H1 (cell line): ENCODE measurements at regions not wholly inside any gene's neighbourhood (a gene's known extent, or its start where the extent isn't known, plus 50 kb on each side); places are given as distances from the start of the nearest gene placed in this dataset.

ENCODE experiments used
- CTCF ChIA-PET: fragments of 300-600 bp; sonication (Branson Sonifier 250); formaldehyde crosslinking; loops from one replicate; lab custom pipeline; 2021; ENCODE audit not compliant: partially characterized antibody; lab: Charles Lee
- POLR2A ChIA-PET: fragments of 300-600 bp; sonication (Branson Sonifier 250); formaldehyde crosslinking; loops from one replicate; lab custom pipeline; 2021; ENCODE audit warnings: inconsistent platforms; ENCODE audit not compliant: partially characterized antibody; lab: Charles Lee
- DNase-seq, 2 experiments: peaks; one replicate each; pipeline versions ENCODE4 v3.0.0 to v3.0.0-alpha.2; 2010 to 2022; ENCODE audit warnings: low spot score in 2 of 2, low read depth in 1 of 2, mixed read lengths in 1 of 2
- FAIRE-seq: peaks from 2 replicates; lab custom pipeline; 2011; peaks lifted over from hg19 to GRCh38; lab: Jason Lieb, UNC
- H2AFZ ChIP-seq: 2 replicates; pipeline ENCODE4 v1.8.1; 2012; ENCODE audit warnings: low read length, inconsistent platforms
- H2AK5ac ChIP-seq: 2 replicates; pipeline ENCODE4 v1.6.1; 2013; ENCODE audit warnings: low read depth, low read length
- H2BK120ac ChIP-seq: replicated peaks from 2 replicates; pipeline ENCODE3; 2013; ENCODE audit warnings: low read depth, low read length, inconsistent platforms
- H2BK12ac ChIP-seq: 2 replicates; pipeline ENCODE4 v1.6.1; 2013; ENCODE audit warnings: low read depth, low read length
- H2BK15ac ChIP-seq: 2 replicates; pipeline ENCODE4 v1.6.1; 2013; ENCODE audit warnings: low read length
- H2BK20ac ChIP-seq: 2 replicates; pipeline ENCODE4 v1.6.1; 2013; ENCODE audit warnings: low read length
- H2BK5ac ChIP-seq: 2 replicates; pipeline ENCODE4 v1.6.1; 2013; ENCODE audit warnings: low read depth, low read length
- H3K14ac ChIP-seq: 2 replicates; pipeline ENCODE4 v1.6.1; 2013; ENCODE audit warnings: inconsistent platforms; ENCODE audit not compliant: insufficient read length
- H3K18ac ChIP-seq: 2 replicates; pipeline ENCODE4 v1.6.1; 2013; ENCODE audit warnings: low read length; ENCODE audit errors: extremely low read depth
- H3K23ac ChIP-seq: 2 replicates; pipeline ENCODE4 v1.6.1; 2013; ENCODE audit warnings: inconsistent platforms; ENCODE audit not compliant: insufficient read length
- H3K23me2 ChIP-seq: 2 replicates; pipeline ENCODE4 v1.6.1; 2013; ENCODE audit warnings: low read depth, low read length
- H3K27ac ChIP-seq: 2 replicates; pipeline ENCODE4 v1.6.1; 2011; ENCODE audit warnings: low read depth, low read length, inconsistent platforms
- H3K27me3 ChIP-seq, 4 experiments: replicated peaks in 1 of 4; 1 replicate in 1 of 4; 2 replicates in 3 of 4; pipeline versions ENCODE4 v1.6.1 to v1.8.1; 2011 to 2013; ENCODE audit warnings: low read length in 3 of 4, mild to moderate bottlenecking in 3 of 4, inconsistent platforms in 2 of 4, mixed read lengths in 2 of 4, moderate library complexity in 1 of 4; ENCODE audit not compliant: control insufficient read depth in 3 of 4, insufficient read depth in 3 of 4; ENCODE audit errors: extremely low read depth in 1 of 4
- H3K36me3 ChIP-seq, 4 experiments: 2 replicates each; pipeline versions ENCODE4 v1.6.1 to v1.8.1; 2011 to 2013; ENCODE audit warnings: mild to moderate bottlenecking in 4 of 4, low read length in 3 of 4, moderate library complexity in 2 of 4, control low read depth in 1 of 4, inconsistent platforms in 1 of 4; ENCODE audit not compliant: insufficient read depth in 4 of 4, control insufficient read depth in 2 of 4
- H3K4ac ChIP-seq: replicated peaks from 2 replicates; pipeline ENCODE3; 2013; ENCODE audit warnings: low read length, low read depth, mixed read lengths, inconsistent platforms; ENCODE audit not compliant: insufficient read length
- H3K4me1 ChIP-seq, 4 experiments: replicated peaks in 1 of 4; 1 replicate in 1 of 4; 2 replicates in 3 of 4; pipeline versions ENCODE4 v1.6.1 to v1.8.1; 2011 to 2013; ENCODE audit warnings: low read length in 3 of 4, inconsistent platforms in 2 of 4, mixed read lengths in 1 of 4; ENCODE audit not compliant: insufficient read depth in 4 of 4, control insufficient read depth in 3 of 4
- H3K4me2 ChIP-seq, 2 experiments: 2 replicates each; pipeline versions ENCODE4 v1.6.1 to v1.8.1; 2011 to 2013; ENCODE audit warnings: low read depth in 2 of 2, low read length in 2 of 2, control low read depth in 1 of 2, inconsistent platforms in 1 of 2, mild to moderate bottlenecking in 1 of 2; ENCODE audit not compliant: insufficient read depth in 1 of 2
- H3K4me3 ChIP-seq, 4 experiments: fragments of 200-600, 300-600 bp in 1 of 4; sonication (generic), shearing (Covaris generic), sonication (Bioruptor Twin) in 1 of 4; 2 replicates each; pipeline versions ENCODE4 v1.5.1 to v1.8.1; 2011 to 2016; ENCODE audit warnings: low read length in 4 of 4, low read depth in 3 of 4, control low read depth in 2 of 4, inconsistent platforms in 2 of 4, mild to moderate bottlenecking in 2 of 4, mixed read lengths in 1 of 4, moderate library complexity in 1 of 4; ENCODE audit not compliant: insufficient read depth in 2 of 4; ENCODE audit errors: extremely low read depth in 1 of 4
- H3K56ac ChIP-seq: replicated peaks from 2 replicates; pipeline ENCODE3; 2013; ENCODE audit warnings: low read depth, mild to moderate bottlenecking, mixed read lengths, low read length, inconsistent platforms; ENCODE audit not compliant: insufficient read length
- H3K79me1 ChIP-seq: 2 replicates; pipeline ENCODE4 v1.6.1; 2013; ENCODE audit warnings: low read depth, low read length, control low read depth
- H3K79me2 ChIP-seq, 2 experiments: 2 replicates each; pipeline versions ENCODE4 v1.6.1 to v1.8.1; 2012 to 2013; ENCODE audit warnings: low read length in 2 of 2, mild to moderate bottlenecking in 2 of 2, inconsistent platforms in 1 of 2; ENCODE audit not compliant: insufficient read depth in 2 of 2, control insufficient read depth in 1 of 2
- H3K9ac ChIP-seq, 4 experiments: replicated peaks in 1 of 4; 1 replicate in 1 of 4; 2 replicates in 3 of 4; pipeline versions ENCODE4 v1.6.1 to v1.8.1; 2011 to 2013; ENCODE audit warnings: low read depth in 3 of 4, low read length in 3 of 4, control low read depth in 2 of 4, mild to moderate bottlenecking in 2 of 4, moderate library complexity in 2 of 4, inconsistent platforms in 1 of 4; ENCODE audit errors: extremely low read depth in 1 of 4
- H3K9me3 ChIP-seq, 2 experiments: 2 replicates each; pipeline versions ENCODE4 v1.6.1 to v1.8.1; 2012 to 2013; ENCODE audit warnings: mild to moderate bottlenecking in 2 of 2, moderate library complexity in 2 of 2, control low read depth in 1 of 2, inconsistent platforms in 1 of 2, low read depth in 1 of 2, low read length in 1 of 2, mixed read lengths in 1 of 2; ENCODE audit not compliant: insufficient read depth in 2 of 2
- H4K20me1 ChIP-seq, 2 experiments: replicated peaks in 1 of 2; 2 replicates each; pipeline versions ENCODE3 to v1.8.1; 2011 to 2013; ENCODE audit warnings: inconsistent platforms in 2 of 2, low read length in 2 of 2, mild to moderate bottlenecking in 1 of 2; ENCODE audit not compliant: insufficient read depth in 2 of 2, control insufficient read depth in 1 of 2
- H4K5ac ChIP-seq: 2 replicates; pipeline ENCODE4 v1.6.1; 2013; ENCODE audit warnings: low read length, low read depth, mixed read lengths, inconsistent platforms; ENCODE audit not compliant: insufficient read length
- H4K8ac ChIP-seq: 2 replicates; pipeline ENCODE4 v1.8.0; 2013; ENCODE audit warnings: mild to moderate bottlenecking, moderate library complexity, low read length, inconsistent platforms; ENCODE audit not compliant: insufficient read depth; ENCODE audit errors: extremely low read depth
- H4K91ac ChIP-seq: replicated peaks from 2 replicates; pipeline ENCODE3; 2013; ENCODE audit warnings: low read length, mixed read lengths, inconsistent platforms; ENCODE audit not compliant: insufficient read length
- CBX8 ChIP-seq: fragments of 300-800, 300-1000 bp; sonication (generic); IDR thresholded peaks from 2 replicates; pipeline ENCODE4 v1.7.1; 2016; ENCODE audit warnings: low read depth, low read length, borderline replicate concordance
- CEBPB ChIP-seq: IDR thresholded peaks from 2 replicates; pipeline ENCODE4 v1.6.1; 2012; ENCODE audit warnings: low read depth, low read length
- GABPA ChIP-seq: IDR thresholded peaks from 2 replicates; pipeline ENCODE4 v1.6.1; 2011; ENCODE audit warnings: mild to moderate bottlenecking, low read length, moderate library complexity, borderline replicate concordance; ENCODE audit not compliant: insufficient read depth
- GTF2F1 ChIP-seq: IDR thresholded peaks from 2 replicates; pipeline ENCODE4 v1.6.1; 2012; ENCODE audit warnings: low read depth, low read length, improper control_type of control experiment, borderline replicate concordance
- KDM1A ChIP-seq: fragments of 200-600, 300-600 bp; sonication (generic); IDR thresholded peaks from 2 replicates; pipeline ENCODE4 v1.7.1; 2016; ENCODE audit warnings: mild to moderate bottlenecking, low read length, borderline replicate concordance
- KDM5A ChIP-seq: fragments of 200-600 bp; IDR thresholded peaks from 2 replicates; pipeline ENCODE4 v1.7.1; 2012; ENCODE audit warnings: mild to moderate bottlenecking, low read length, inconsistent platforms, mixed read lengths
- POU5F1 ChIP-seq: IDR thresholded peaks from 2 replicates; pipeline ENCODE4 v1.6.1; 2011; ENCODE audit warnings: low read depth, mild to moderate bottlenecking, low read length, moderate library complexity
- RBBP5 ChIP-seq: IDR thresholded peaks from 2 replicates; pipeline ENCODE4 v1.7.1; 2012; ENCODE audit warnings: low read depth, mild to moderate bottlenecking, inconsistent platforms, low read length, moderate library complexity, borderline replicate concordance
- TAF1 ChIP-seq: IDR thresholded peaks from 2 replicates; pipeline ENCODE4 v1.6.1; 2011; ENCODE audit warnings: mild to moderate bottlenecking, low read depth, low read length
- TAF7 ChIP-seq: optimal IDR thresholded peaks from 2 replicates; pipeline ENCODE3; 2011; ENCODE audit warnings: low read depth, mild to moderate bottlenecking, inconsistent platforms, low read length, moderate library complexity, borderline replicate concordance
- TBP ChIP-seq: IDR thresholded peaks from 2 replicates; pipeline ENCODE4 v1.6.1; 2011; ENCODE audit warnings: low read depth, low read length, improper control_type of control experiment
- WGBS, 2 experiments: shearing (Covaris generic) in 1 of 2; methylation state at CpG; one replicate each; pipeline versions ENCODE4 v1.1.6 to v1.1.7; 2013 to 2015; ENCODE audit warnings: low lambda C conversion rate in 2 of 2, mixed read lengths in 2 of 2, inconsistent platforms in 1 of 2, low coverage in 1 of 2, missing lambda C conversion rate in 1 of 2; ENCODE audit not compliant: insufficient replicate concordance in 2 of 2, insufficient coverage in 1 of 2, insufficient read length in 1 of 2; ENCODE audit errors: extremely low coverage in 1 of 2, missing lambda C conversion rate in 1 of 2; 5-methylcytosine and 5-hydroxymethylcytosine counted together
- TF ChIP-seq, protein P1 (sequence below): IDR thresholded peaks from 2 replicates; pipeline ENCODE4 v1.6.1; 2011; ENCODE audit warnings: low read depth, mild to moderate bottlenecking, low read length; ENCODE audit not compliant: insufficient read depth
- TF ChIP-seq, protein P2 (sequence below): IDR thresholded peaks from 2 replicates; pipeline ENCODE4 v1.6.1; 2012; ENCODE audit warnings: inconsistent platforms
- TF ChIP-seq, protein P3 (sequence below): IDR thresholded peaks from 2 replicates; pipeline ENCODE4 v1.6.1; 2012; ENCODE audit warnings: inconsistent platforms

DNA sequence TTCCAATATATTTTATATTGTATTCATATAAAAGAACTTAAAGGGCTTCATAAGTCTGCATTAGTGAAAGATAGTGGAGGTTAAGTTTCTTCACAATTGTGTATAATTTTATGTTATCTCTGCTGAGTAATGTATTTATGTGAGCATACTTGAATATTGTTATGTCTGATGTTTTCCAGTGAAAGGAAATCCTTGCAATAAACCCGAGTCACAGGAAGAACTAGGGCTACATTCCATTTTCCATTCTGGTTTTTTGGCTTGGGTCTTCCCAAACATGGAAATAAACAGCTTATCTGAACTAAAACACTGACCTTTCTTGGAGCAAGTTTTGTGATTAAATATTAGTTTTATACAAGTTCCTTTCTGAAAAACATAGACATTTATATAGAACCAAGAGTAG lies 231.3 kb upstream of the GPRIN3 start:
- ChIA-PET CTCF (interaction anchor here (1.9 kb wide), 1 partner anchor 19 kb away, joined by 4 read pairs; no protein-coding TSS in a partner anchor), POLR2A (no interaction called here)
- no peak overlapping the region for H2BK5ac ChIP-seq
- no peaks in the 10 kb centered on the region for H4K20me1 ChIP-seq
- H3K4me1 ChIP-seq, result no peaks in the 10 kb centered on the region
- no peaks in the 10 kb centered on the region for H3K23me2 ChIP-seq
- no peak overlapping the region for H3K9ac ChIP-seq
- no peak overlapping the region for H2AFZ ChIP-seq
- no peak overlapping the region for H4K8ac ChIP-seq
- no peaks in the 10 kb centered on the region for H3K27me3 ChIP-seq
- no peak overlapping the region for H3K4me2 ChIP-seq
- H3K79me1 ChIP-seq, result no peaks in the 10 kb centered on the region
- no peak overlapping the region for H3K4ac ChIP-seq
- H3K27ac ChIP-seq, result no peak overlapping the region
- H3K4me3 ChIP-seq, result no peak overlapping the region
- no peak overlapping the region for H3K23ac ChIP-seq
- 85% methylated on average over 1 of the region's 1 CpG; no CpG with 5 or more reads in 1 of the 2 experiments for WGBS, 2 experiments
- H2BK12ac ChIP-seq, result no peak overlapping the region
- no peak overlapping the region for H3K14ac ChIP-seq
- H2BK120ac ChIP-seq, result no peak overlapping the region
- FAIRE-seq, result no peak
- no peak overlapping the region for H2BK15ac ChIP-seq
- no peak overlapping the region for H2AK5ac ChIP-seq
- no peak overlapping the region for H4K91ac ChIP-seq
- no peak overlapping the region for H3K18ac ChIP-seq
- DNase-seq, result no peak
- H3K36me3 ChIP-seq, result no peaks in the 10 kb centered on the region
- H2BK20ac ChIP-seq, result no peak overlapping the region
- H4K5ac ChIP-seq, result no peak overlapping the region
- no peak overlapping the region for H3K56ac ChIP-seq
- no peaks in the 10 kb centered on the region for H3K79me2 ChIP-seq
- no peaks in the 10 kb centered on the region for H3K9me3 ChIP-seq
- TF ChIP-seq, protein P1, sequence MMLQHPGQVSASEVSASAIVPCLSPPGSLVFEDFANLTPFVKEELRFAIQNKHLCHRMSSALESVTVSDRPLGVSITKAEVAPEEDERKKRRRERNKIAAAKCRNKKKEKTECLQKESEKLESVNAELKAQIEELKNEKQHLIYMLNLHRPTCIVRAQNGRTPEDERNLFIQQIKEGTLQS, result no peak
- TF ChIP-seq CBX8, result no peak
- TF ChIP-seq, protein P2, sequence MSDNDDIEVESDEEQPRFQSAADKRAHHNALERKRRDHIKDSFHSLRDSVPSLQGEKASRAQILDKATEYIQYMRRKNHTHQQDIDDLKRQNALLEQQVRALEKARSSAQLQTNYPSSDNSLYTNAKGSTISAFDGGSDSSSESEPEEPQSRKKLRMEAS, result no peak
- TF ChIP-seq GABPA, result no peak
- TF ChIP-seq GTF2F1, result no peak
- no peak for TF ChIP-seq TAF7
- TF ChIP-seq, protein P3, sequence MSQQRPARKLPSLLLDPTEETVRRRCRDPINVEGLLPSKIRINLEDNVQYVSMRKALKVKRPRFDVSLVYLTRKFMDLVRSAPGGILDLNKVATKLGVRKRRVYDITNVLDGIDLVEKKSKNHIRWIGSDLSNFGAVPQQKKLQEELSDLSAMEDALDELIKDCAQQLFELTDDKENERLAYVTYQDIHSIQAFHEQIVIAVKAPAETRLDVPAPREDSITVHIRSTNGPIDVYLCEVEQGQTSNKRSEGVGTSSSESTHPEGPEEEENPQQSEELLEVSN, result no peak
- no peak for TF ChIP-seq POU5F1
- no peak for TF ChIP-seq KDM1A
- no peak for TF ChIP-seq KDM5A
- TF ChIP-seq RBBP5, result no peak
- no peak for TF ChIP-seq CEBPB
- TF ChIP-seq TAF1, result no peak
- TF ChIP-seq TBP, result no peak
